Fibroblast of skin of abdomen (primary cell): ENCODE measurements at regions not wholly inside any gene's neighbourhood (a gene's known extent, or its start where the extent isn't known, plus 50 kb on each side); places are given as distances from the start of the nearest gene placed in this dataset.
A peak's percentile ranks its signal among the peaks of the same experiment; 100 is the strongest.
"Not testable (repeated sequence)": the region's sequence is repeated elsewhere in the genome, so short reads cannot be mapped to it uniquely, and the experiment has no call there.

ENCODE experiments used
- DNase-seq: peaks from one replicate; pipeline ENCODE4 v3.0.0-alpha.2; 2013

DNA sequence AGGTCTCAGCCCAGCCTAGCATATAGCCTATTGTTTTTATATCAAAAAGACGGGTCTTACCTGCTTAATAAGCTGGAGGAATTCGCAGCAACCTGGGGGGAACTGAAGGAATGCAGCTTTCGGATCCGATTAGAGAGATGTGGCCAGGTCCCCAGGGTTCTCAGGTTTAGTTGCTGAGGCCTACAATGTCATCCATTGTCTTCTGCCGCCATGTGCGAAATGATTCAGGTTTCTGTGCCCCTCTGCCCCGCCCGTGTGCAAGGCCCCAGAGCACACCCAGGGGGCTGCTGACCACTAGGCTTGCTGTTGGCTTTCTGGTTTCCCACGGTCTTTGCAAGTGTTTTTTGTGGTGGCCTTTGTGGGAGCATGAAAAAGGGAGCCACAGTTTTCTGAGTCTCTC, 154.5 kb upstream of the TBX3 start:
- DNase-seq = no peak

DNA sequence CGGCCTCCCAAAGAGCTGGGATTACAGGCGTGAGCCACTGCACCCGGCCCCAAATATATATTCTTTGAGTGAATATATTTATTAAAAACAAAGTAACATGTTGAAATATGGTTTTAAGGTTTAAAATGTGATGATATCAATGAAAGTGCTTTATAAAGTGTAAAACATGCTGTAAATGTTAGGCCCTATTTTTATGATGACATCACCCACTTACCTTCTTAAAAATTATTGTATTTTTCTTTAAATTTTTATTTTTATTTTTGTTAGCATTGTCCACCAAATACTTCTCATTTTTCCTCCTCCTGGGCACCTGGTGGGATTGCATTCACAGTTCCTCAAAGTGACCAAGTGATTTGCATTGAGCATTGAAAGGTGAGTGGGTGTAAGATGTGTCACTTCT, 152.6 kb upstream of the TBX3 start:
- DNase-seq = no peak

- DNase-seq = peak; percentile 87
Measured at GRCh38 chr12:114835031-114835430, 151.1 kb upstream of the TBX3 start.

GRCh38 chr12:114834621-114835020, 150.6 kb upstream of the TBX3 start:
- DNase-seq = peak; percentile 84

GRCh38 chr12:114829833-114830232, 145.9 kb upstream of the TBX3 start:
- no peak for DNase-seq

- not testable (repeated sequence) for DNase-seq
Measured at GRCh38 chr12:114829244-114829643, 145.3 kb upstream of the TBX3 start.

- no peak for DNase-seq
Measured at GRCh38 chr12:114827461-114827860, 143.5 kb upstream of the TBX3 start.

DNA sequence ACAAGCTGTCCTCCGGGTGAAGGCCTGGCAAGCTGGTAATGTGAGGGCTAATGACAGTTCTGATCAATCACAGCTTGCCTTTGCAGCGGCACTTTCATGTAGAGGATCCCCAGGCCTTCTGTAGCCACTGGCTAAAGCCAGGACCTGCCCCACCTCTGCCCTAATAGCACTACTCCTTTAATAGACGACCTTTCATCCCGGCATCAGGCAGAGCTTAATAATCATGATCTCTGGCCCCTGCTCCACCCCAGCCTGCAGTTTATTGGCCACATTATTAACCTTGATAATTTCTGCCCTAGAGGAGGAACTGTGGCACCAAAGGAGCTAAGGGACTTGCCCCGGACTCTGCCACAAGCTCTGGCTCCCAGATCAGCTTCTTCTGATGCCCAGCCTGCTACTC, 142.3 kb upstream of the TBX3 start:
- DNase-seq = no peak

- DNase-seq = no peak
Measured at GRCh38 chr12:114823724-114824123, 139.7 kb upstream of the TBX3 start.

GRCh38 chr12:114821570-114821969, 137.6 kb upstream of the TBX3 start:
- peak; percentile 47 for DNase-seq

- DNase-seq = no peak
Measured at GRCh38 chr12:114820796-114821195, 136.8 kb upstream of the TBX3 start.

DNA sequence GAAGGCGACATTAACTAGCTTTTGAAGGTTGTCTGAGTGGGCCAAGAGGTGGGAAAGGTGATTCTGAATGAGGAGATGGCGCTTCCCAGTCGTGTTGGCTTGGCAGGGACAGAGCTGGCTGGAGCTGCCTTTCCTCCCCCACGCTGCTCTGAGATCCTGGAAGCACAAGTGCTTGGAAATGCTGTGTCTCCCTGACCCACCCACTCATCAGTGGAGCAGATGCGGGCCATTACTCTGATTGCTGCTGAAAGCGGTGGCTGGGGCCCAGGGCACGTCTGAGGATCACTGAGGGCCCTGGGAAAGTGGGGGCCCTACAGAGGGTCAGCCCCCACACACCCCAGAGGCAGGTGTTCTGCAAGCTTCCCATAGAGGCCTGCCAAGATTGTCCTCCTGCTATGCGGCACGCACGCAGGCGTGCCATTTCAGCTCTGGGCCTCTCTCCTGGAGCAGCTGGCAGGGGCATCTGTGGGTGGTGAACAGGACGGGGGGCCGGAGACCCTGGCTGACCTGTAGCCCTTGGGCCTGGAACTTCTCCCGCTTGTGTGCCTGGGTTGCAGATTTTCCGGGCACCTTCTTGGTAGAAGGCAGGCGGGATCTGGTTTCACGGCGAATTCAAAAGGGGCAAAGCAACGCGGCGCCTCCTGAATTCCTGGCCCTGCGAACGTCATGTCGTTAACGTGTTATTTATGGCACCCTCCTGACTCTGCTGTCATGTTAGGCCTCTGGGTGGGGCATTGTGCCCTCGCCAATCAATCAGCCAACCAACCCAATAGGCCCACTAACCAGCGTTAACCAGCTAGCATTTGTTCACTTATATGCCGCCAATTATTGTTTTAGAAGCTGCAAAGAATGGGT, 133.8 kb upstream of the TBX3 start:
- no peak for DNase-seq

GRCh38 chr12:114815026-114815795, 131.2 kb upstream of the TBX3 start:
- no peak for DNase-seq

GRCh38 chr12:114812858-114813761, 129.1 kb upstream of the TBX3 start:
- no peak for DNase-seq

DNA sequence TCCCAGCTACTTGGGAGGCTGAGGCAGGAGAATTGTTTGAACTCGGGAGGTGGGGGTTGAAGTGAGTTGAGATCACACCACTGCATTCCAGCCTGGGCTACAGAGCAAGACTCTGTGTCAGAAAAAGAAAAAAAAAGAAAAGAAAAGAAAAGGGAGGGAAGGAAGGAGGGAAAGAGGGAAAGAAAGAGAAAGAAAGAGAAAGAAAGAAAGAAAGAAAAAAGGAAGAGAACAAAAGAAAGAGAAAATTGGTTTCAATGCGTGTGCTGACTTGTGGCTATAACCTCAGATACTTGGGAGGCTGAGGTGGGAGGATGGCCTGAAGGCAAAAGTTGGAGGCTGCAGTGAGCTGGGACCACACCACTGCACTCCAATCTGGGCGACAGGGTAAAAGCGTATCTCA, 128.4 kb upstream of the TBX3 start:
- DNase-seq = no peak

GRCh38 chr12:114809097-114809496, 125.1 kb upstream of the TBX3 start:
- DNase-seq = no peak

- DNase-seq = not testable (repeated sequence)
Measured at GRCh38 chr12:114801381-114801780, 117.4 kb upstream of the TBX3 start.

- peak; percentile 37 for DNase-seq
Measured at GRCh38 chr12:114800566-114800965, 116.6 kb upstream of the TBX3 start.

DNA sequence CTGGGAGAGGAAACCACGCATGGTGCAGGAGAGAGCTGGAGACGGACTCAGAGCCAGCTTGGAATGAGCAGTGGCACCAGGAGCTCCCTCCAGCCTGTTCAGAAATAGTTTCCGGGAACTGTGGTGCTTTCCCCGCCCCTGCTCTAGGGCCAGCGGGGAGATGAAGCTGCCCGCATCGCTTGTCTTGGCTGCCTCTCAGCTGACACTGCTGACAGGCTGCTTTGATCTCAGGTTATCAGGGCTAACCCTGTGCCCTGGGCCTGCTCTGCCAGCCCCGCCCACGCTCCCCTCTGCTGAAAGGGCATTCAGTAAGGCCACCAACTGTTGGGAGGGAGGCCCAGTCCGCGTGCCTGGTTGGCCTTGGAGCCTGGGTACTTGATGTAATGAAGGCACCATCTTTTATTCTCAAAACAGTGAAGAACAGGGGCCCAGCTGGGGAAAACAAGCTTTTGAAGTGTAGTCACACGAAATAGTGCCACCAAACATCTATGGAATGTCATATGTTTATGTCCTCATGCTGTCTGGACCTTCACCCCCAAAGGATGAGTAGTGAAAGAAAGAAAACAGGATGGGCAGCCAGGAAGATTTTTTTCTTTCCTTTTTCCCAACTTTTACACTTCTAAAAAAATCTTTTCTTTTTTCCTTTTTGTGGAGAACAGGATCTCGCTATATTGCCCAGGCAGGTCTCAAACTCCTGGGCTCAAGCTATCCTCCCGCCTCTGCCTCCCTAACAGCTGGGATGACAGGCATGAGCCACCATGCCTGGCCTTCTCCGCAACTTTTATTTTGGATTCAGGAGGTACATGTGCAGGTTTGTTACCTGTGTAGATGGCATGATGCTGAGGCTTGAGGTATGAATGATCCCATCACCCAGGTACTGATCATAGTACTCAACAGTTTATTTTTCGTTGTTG, 115.9 kb upstream of the TBX3 start:
- peak; percentile 32 for DNase-seq

DNA sequence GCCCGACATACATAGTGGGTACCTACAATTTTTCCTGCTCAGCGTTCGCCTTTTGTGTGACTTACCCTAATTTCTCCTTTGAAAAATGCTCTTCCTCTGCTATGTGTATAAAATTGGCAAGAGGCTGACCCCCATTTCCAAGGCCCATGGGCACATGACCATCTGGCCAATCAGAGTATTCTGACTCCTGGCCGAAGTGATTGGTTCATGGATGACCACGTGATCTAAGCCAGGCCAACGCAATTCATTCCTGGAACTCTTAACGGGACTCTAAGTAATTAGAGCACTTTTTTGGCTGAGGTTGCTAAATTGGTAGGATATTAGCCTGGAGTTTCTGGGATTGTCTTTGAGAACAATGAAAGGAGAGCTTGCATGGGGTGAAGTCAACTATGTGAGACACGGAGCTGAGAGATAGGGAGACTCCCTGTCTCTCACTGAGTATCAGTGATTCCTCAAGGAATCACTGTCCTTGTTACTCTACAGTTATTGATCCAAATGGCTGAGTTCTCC, 110.1 kb upstream of the TBX3 start:
- no peak for DNase-seq

- no peak for DNase-seq
Measured at GRCh38 chr12:114790276-114790675, 106.3 kb upstream of the TBX3 start.
